HepG2 (cell line): ENCODE measurements at regions not wholly inside any gene's neighbourhood (a gene's known extent, or its start where the extent isn't known, plus 50 kb on each side); places are given as distances from the start of the nearest gene placed in this dataset.
"Not testable (repeated sequence)": the region's sequence is repeated elsewhere in the genome, so short reads cannot be mapped to it uniquely, and the experiment has no call there.

Source experiments
- MIER3 ChIP-seq: IDR thresholded peaks from 2 replicates; pipeline ENCODE4 v1.6.1; 2016; ENCODE audit warnings: missing compliant biosample characterization, borderline replicate concordance
- MTA3 ChIP-seq: sonication (generic); formaldehyde crosslinking; IDR thresholded peaks from 2 replicates; pipeline ENCODE4 v1.4.0; 2020; ENCODE audit warnings: missing genetic modification reagents

- not testable (repeated sequence) for TF ChIP-seq MTA3 (CRISPR knock-in tag); MIER3
Observed at GRCh38 chr14:19158588-19158987, 191.4 kb downstream of the POTEM start.
